Prostate gland (tissue), 2 donors: ENCODE measurements at regions not wholly inside any gene's neighbourhood (a gene's known extent, or its start where the extent isn't known, plus 50 kb on each side); places are given as distances from the start of the nearest gene placed in this dataset.

Experiments
- POLR2AphosphoS5 ChIP-seq: sonication (generic); formaldehyde crosslinking; IDR thresholded peaks from one replicate; pipeline ENCODE4 v1.6.1; 2017; ENCODE audit warnings: antibody characterized with exemption
- TF ChIP-seq, protein P1 (sequence below), 4 experiments: fragments of 200-600 bp in 2 of 4; fragments of 450-650 bp in 2 of 4; sonication (generic) in 2 of 4; IDR thresholded peaks; 1 replicate in 3 of 4; 2 replicates in 1 of 4; pipeline ENCODE4 v1.5.1; 2016 to 2019; ENCODE audit warnings: antibody characterized with exemption in 4 of 4, mild to moderate bottlenecking in 2 of 4, moderate library complexity in 2 of 4

DNA sequence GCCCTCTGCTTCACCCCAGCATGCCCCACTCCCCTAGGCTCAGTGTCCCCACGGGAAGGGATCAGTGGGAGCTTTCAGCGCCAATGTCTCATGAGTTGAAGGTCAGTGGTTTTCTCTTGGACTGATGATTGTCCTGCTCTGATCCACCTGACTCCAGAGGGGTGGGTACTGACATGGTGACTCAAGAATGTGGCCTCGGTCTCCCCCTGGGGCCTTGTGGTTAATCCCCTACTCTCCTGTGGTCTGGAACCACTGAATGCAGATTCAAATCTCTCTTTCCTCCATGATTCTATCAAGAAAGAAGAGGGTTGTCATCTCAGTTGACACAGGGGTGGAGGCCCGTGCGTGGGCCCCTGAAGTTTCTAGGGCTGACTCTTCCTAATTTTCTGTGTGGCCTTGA, 176.9 kb downstream of the RPS24 start:
- TF ChIP-seq, protein P1, sequence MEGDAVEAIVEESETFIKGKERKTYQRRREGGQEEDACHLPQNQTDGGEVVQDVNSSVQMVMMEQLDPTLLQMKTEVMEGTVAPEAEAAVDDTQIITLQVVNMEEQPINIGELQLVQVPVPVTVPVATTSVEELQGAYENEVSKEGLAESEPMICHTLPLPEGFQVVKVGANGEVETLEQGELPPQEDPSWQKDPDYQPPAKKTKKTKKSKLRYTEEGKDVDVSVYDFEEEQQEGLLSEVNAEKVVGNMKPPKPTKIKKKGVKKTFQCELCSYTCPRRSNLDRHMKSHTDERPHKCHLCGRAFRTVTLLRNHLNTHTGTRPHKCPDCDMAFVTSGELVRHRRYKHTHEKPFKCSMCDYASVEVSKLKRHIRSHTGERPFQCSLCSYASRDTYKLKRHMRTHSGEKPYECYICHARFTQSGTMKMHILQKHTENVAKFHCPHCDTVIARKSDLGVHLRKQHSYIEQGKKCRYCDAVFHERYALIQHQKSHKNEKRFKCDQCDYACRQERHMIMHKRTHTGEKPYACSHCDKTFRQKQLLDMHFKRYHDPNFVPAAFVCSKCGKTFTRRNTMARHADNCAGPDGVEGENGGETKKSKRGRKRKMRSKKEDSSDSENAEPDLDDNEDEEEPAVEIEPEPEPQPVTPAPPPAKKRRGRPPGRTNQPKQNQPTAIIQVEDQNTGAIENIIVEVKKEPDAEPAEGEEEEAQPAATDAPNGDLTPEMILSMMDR (IDR thresholded peaks at IDR 0.05), result no peak
- TF ChIP-seq POLR2AphosphoS5, result no peak
